ENCODE measurements at regions not wholly inside any gene's neighbourhood (a gene's known extent, or its start where the extent isn't known, plus 50 kb on each side); places are given as distances from the start of the nearest gene placed in this dataset.
A peak's percentile ranks its signal among the peaks of the same experiment; 100 is the strongest.

DNA sequence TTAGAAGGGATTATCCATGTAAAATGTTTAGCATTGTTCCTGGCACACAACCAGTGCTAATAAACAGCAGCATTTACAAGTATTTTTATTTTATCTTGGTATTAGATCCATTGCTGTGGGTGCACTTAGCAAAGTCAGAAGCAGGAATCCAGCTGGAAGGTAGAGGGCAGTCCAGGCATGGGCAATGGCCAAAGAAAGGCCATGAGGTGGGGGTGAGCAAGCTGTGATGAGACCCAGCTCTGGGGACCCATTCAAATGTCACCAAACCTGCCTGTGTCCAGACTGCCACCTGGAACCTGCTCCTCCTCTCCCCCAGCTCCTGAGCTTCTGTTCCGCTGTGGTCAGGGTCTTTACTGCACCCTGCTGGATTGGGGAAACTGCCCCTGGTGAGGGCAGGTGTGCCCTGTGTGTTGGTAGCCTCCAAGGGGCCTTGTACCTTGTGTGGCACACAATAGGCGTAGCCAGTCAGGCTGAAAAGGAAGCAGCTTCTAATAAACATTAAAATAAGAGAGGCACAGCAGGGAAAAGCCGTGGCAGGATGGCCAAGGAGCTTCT, 118.0 kb upstream of the CRHR1 start:
- TF ChIP-seq, protein P1, sequence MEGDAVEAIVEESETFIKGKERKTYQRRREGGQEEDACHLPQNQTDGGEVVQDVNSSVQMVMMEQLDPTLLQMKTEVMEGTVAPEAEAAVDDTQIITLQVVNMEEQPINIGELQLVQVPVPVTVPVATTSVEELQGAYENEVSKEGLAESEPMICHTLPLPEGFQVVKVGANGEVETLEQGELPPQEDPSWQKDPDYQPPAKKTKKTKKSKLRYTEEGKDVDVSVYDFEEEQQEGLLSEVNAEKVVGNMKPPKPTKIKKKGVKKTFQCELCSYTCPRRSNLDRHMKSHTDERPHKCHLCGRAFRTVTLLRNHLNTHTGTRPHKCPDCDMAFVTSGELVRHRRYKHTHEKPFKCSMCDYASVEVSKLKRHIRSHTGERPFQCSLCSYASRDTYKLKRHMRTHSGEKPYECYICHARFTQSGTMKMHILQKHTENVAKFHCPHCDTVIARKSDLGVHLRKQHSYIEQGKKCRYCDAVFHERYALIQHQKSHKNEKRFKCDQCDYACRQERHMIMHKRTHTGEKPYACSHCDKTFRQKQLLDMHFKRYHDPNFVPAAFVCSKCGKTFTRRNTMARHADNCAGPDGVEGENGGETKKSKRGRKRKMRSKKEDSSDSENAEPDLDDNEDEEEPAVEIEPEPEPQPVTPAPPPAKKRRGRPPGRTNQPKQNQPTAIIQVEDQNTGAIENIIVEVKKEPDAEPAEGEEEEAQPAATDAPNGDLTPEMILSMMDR (IDR thresholded peaks at IDR 0.05) = peak in 3 of 4 experiments; percentile 23 to 36 (median 26)
- TF ChIP-seq POLR2A (IDR thresholded peaks at IDR 0.05) (no peak), POLR2AphosphoS5 (IDR thresholded peaks at IDR 0.05) (peak; percentile 14)
